Erythroblast (primary cell): ENCODE measurements at regions not wholly inside any gene's neighbourhood (a gene's known extent, or its start where the extent isn't known, plus 50 kb on each side); places are given as distances from the start of the nearest gene placed in this dataset.

Experiments used
- GATA1 ChIP-seq: IDR thresholded peaks from 2 replicates; pipeline ENCODE4 v1.6.1; 2011; ENCODE audit warnings: low read depth, mild to moderate bottlenecking, control low read depth, low read length, moderate library complexity
- POLR2A ChIP-seq: IDR thresholded peaks from 2 replicates; pipeline ENCODE4 v1.6.1; 2011; ENCODE audit warnings: mild to moderate bottlenecking, low read length

GRCh38 chr16:16805809-16806208 lies 426.9 kb downstream of the NPIPA7 start:
- no peak for TF ChIP-seq POLR2A
- no peak for TF ChIP-seq GATA1
